ENCODE measurements at regions not wholly inside any gene's neighbourhood (a gene's known extent, or its start where the extent isn't known, plus 50 kb on each side); places are given as distances from the start of the nearest gene placed in this dataset.

DNA sequence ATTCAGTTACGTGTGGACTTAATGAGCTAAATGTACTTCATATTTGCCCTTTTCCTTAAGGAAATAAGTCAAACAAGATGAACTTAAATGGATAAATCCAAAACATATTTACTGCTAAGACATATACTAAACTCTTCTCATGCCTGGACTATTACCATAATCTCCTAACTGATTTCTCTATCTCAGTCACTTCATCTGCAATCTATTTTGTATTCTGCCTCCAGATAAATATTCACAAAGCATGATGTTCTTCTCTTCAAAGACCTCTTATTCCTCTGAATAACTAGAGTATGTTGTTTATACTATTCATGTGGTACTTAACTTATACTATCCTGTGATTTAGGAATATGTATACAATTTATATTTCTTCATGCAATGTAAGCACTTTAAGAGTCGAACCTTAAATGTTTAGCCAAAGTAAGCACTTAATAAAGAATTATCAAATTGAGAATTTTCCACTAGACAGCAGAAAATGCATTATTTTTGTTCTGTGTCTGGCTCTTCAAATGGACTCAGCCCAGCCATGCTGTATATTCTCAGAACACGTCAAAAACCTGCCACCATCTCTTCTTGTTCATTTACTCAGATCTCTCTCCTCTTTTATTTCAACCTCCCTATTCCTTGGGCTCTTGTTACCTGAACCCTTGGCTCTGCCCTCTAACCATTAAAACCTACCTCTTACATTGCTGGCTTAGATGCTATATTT, 79.9 kb upstream of the ARHGAP28 start:
- TF ChIP-seq, protein P1, sequence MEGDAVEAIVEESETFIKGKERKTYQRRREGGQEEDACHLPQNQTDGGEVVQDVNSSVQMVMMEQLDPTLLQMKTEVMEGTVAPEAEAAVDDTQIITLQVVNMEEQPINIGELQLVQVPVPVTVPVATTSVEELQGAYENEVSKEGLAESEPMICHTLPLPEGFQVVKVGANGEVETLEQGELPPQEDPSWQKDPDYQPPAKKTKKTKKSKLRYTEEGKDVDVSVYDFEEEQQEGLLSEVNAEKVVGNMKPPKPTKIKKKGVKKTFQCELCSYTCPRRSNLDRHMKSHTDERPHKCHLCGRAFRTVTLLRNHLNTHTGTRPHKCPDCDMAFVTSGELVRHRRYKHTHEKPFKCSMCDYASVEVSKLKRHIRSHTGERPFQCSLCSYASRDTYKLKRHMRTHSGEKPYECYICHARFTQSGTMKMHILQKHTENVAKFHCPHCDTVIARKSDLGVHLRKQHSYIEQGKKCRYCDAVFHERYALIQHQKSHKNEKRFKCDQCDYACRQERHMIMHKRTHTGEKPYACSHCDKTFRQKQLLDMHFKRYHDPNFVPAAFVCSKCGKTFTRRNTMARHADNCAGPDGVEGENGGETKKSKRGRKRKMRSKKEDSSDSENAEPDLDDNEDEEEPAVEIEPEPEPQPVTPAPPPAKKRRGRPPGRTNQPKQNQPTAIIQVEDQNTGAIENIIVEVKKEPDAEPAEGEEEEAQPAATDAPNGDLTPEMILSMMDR (IDR thresholded peaks at IDR 0.05), result no peak
- H3K9me3 ChIP-seq, result no peaks in the 10 kb centered on the region
- H3K27ac ChIP-seq, result no peak overlapping the region
- no peak for DNase-seq
- H3K27me3 ChIP-seq, result no peaks in the 10 kb centered on the region
- H3K4me1 ChIP-seq, result no peaks in the 10 kb centered on the region
- no peaks in the 10 kb centered on the region for H3K36me3 ChIP-seq
- intact Hi-C loops (cut with DNase I; ENCODE audit: low total_unique reads), result no loop called here
- no peak overlapping the region for H3K4me3 ChIP-seq

DNA sequence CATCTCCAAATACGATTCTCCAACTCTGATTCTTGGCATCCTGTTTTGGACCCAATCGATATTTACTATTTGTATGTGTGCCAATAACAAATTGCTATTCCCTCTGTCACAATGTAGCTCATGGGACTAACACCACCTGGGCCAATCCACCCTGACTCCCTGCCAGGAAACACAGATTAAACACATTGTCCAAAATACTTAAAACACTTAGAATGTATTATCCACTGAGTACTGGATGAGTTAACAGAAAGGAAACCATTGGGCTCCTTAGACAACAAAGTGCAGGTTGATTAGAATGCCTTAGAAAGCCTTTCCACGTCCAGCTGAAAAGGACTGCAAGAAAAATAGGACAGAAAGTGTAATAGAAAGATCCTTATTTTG, 79.4 kb upstream of the ARHGAP28 start:
- Histone ChIP-seq H3K9me3 (no peaks in the 10 kb centered on the region), H3K36me3 (no peaks in the 10 kb centered on the region), H3K4me1 (no peaks in the 10 kb centered on the region), H3K27me3 (no peaks in the 10 kb centered on the region), H3K27ac (no peak overlapping the region), H3K4me3 (no peak overlapping the region)
- intact Hi-C loops (cut with DNase I; ENCODE audit: low total_unique reads), result no loop called here
- TF ChIP-seq, protein P1 (IDR thresholded peaks at IDR 0.05), result no peak
- DNase-seq, result no peak

DNA sequence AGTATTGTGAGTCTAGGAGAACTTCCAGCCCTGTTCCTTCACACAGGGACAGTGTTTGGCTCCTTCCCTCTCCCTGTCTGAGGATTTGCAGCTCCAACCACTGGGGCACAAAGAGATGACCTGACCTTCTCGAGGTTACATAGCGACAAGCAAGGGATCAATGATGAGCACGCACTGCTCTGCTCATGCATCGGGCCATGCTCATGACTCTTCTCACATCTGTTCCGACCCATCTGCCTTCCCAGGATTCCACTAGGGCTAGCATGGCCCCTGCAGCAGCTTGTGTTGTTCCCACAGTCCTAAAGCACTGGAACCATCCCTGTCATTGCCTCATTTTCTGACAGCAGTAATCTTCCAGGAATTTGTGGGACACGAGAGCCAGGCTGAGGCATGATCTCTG, 78.8 kb upstream of the ARHGAP28 start:
- no peak overlapping the region for H3K27ac ChIP-seq
- TF ChIP-seq, protein P1 (IDR thresholded peaks at IDR 0.05), result no peak

DNA sequence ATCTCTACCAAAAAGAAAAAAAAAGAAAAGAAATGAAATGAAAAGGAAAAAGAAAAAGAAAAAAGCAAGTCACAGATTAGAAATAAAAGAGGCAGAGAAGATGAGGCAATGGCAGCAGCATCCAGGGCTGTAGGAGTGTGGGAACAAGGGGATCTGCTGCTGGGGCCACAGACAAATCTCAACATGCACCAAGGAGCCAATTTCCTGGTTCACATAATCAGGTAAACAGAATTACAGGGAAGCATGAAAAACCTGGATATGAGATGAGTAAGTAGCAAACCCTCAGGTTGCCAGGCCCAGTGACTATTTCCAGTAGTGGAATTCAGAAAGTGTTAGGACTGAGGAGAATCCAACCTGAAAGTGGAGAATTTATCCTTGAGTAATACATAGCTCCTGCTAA, 77.4 kb upstream of the ARHGAP28 start:
- Histone ChIP-seq H3K4me3 (no peak overlapping the region), H3K9me3 (no peaks in the 10 kb centered on the region), H3K27me3 (no peaks in the 10 kb centered on the region), H3K27ac (no peak overlapping the region), H3K36me3 (no peaks in the 10 kb centered on the region), H3K4me1 (no peaks in the 10 kb centered on the region)
- TF ChIP-seq, protein P1 (IDR thresholded peaks at IDR 0.05), result no peak
- intact Hi-C loops (cut with DNase I; ENCODE audit: low total_unique reads), result no loop called here
- no peak for DNase-seq

More for the DNA sequence above, 78.8 kb upstream of the ARHGAP28 start:
- no peak overlapping the region for H3K4me3 ChIP-seq
- H3K4me1 ChIP-seq, result no peaks in the 10 kb centered on the region
- no peaks in the 10 kb centered on the region for H3K27me3 ChIP-seq
- intact Hi-C loops (cut with DNase I; ENCODE audit: low total_unique reads), result no loop called here
- H3K9me3 ChIP-seq, result no peaks in the 10 kb centered on the region
- H3K36me3 ChIP-seq, result no peaks in the 10 kb centered on the region
- no peak for DNase-seq

DNA sequence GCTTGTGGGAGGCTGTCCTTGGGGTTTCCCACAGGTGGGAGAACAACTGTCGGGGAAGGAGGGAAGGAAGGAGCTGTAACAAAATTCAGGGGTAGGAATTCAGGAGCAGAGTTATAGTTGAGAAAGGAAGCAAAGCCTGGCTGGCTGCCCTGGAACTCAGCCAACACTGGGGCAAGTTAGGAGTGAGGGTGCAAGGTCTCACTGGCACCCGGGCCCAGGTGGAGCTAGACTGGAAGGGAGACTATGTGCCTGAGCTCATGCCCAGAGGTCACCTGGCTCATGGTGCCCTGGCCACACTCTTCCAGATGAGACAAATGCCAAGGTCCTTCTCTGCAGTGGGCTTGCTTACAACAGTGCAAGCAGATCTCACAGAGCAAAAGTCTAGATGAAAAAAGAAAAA, 75.6 kb upstream of the ARHGAP28 start:
- Histone ChIP-seq H3K4me1 (no peaks in the 10 kb centered on the region), H3K27me3 (no peaks in the 10 kb centered on the region), H3K27ac (no peak overlapping the region), H3K4me3 (no peak overlapping the region), H3K9me3 (no peaks in the 10 kb centered on the region), H3K36me3 (no peaks in the 10 kb centered on the region)
- intact Hi-C loops (cut with DNase I; ENCODE audit: low total_unique reads), result no loop called here
- DNase-seq, result no peak
- TF ChIP-seq, protein P1 (IDR thresholded peaks at IDR 0.05), result no peak

Data from tibial artery (tissue), 4 donors.